ENCODE measurements at regions not wholly inside any gene's neighbourhood (a gene's known extent, or its start where the extent isn't known, plus 50 kb on each side); places are given as distances from the start of the nearest gene placed in this dataset.

DNA sequence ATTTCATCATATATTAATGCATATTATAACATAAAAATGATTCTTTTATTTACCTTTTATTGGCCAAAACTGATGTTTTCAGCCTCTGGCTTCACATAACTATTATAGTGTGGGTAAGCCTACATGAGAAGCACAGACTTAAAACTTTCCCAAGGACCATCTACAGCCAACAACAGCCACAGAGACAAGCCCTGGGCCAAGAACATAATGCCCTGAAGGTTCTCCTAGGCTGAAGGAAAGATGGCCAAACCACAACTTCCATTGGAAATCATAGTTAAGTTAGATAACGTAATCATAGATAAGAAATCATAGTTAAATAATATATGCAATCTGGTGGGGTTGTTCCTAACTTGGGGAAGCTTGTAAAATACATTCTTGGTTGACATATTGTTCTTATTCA is 280.0 kb upstream of the EMCN start:
- no peak for ATAC-seq

DNA sequence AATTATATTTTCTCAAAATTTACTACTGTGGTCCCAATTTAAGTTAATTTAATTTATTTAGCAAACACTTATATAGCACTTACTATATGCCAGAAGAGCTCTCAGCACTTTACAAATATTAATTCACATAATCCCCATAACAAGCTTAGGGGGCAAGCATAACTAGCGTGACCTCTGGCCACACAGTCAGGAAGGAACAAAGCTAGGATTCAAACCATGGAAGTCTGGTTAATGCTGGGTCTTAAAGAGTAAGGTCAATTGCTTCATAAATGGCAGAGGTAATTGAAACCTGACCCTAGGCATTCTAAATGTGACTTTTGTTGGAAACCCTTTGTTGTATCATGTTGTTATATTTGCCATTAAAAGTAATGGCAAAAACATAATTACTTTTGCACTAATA is 279.5 kb upstream of the EMCN start:
- ATAC-seq, result no peak

GRCh38 chr4:100796332-100796731 is 278.5 kb upstream of the EMCN start:
- no peak for ATAC-seq

DNA sequence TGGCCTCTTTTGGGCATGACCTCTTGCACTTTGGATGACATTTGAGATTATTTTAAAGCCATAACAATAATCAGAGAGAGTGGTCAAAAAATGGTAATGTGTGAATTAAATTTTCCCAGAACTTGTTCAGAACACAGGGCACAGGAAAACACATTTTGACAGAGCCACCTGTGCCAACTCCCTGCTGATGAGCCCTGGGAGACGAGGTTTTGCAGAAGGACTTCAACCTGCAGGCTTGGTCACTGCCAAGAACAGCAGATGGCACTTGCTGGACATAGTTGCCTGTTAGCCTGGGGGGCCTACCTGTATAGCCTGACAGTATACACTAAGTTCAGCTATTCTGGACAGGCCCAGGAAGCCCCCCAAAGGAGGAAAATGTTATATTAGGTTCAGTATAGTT is 277.8 kb upstream of the EMCN start:
- ATAC-seq, result no peak

DNA sequence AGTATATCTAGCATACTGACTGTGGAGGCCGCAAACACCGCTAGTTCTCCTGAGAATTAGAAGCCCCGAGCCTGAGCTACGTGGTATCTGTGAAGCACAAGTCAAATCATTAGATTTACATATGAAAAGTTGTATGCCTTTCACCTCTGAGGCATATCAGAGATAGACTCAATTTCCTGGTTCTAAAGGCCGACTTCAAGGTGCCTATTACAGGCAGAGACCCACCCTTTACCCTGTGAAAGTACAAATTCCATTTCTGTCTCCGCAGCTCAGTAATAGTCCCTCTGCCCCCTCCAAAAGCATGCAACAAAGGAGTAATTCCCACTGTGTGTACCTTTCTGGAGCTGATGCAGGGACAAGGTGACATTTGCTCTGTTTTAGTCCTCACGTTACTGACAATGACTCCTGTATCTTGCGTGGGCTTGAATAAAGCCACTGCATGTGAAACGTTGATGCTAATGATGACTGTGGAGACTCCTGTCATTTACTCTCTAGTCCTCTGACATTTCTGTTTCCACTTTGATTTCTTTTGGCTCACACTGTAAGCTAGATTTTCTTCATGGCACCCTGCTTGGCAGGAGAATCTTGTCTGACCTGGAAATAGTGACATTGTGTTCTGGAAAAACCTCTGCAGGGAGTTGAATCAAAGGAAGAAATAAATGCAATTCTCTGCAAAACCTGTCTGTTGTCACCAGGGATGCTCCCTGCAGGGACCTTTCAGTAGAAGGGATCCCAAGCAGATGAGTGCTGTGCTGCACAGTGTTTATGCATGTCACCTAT is 273.2 kb upstream of the EMCN start:
- ATAC-seq, result no peak

- ATAC-seq, result no peak
Observed at GRCh38 chr4:100789991-100790390, 272.2 kb upstream of the EMCN start.

DNA sequence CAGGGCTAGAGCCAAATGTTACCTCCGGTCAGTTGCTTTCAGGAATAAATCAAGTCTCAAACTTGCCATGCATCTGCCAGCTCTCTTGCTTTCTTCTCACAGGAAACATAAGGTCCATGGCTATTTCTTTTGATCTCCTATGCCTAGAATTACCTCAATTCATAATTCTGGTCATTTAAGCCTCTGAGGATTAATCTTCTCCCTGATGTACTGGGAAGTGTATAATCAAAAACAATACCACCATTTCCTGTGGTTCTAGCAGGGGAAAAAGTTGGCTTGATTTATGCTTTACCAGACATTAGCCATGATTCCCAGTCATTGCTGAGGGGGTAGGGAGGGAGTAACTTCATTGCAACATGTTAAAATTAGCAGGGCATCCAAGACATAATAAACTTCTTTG is 268.7 kb upstream of the EMCN start:
- ATAC-seq, result no peak

- ATAC-seq, result no peak
Observed at GRCh38 chr4:100782356-100782755, 264.5 kb upstream of the EMCN start.

DNA sequence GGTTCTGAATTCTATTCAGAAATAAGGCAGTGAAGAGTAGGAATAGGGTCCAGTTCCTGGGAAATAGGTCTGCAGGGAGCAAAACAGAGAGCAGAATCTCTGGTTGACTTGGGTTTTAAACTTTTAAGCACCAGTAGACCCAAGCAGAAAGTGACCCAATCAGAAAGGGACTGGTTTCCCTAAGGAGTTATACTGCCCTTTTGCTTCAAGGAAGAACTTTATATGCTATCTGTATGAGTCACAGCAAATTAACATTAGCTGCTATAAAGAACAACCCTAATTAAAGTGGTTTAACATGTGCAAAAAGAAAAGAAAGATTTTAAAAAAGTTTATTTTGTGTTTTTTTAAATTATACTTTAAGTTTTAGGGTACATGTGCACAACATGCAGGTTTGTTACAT is 263.6 kb upstream of the EMCN start:
- ATAC-seq, result no peak

DNA sequence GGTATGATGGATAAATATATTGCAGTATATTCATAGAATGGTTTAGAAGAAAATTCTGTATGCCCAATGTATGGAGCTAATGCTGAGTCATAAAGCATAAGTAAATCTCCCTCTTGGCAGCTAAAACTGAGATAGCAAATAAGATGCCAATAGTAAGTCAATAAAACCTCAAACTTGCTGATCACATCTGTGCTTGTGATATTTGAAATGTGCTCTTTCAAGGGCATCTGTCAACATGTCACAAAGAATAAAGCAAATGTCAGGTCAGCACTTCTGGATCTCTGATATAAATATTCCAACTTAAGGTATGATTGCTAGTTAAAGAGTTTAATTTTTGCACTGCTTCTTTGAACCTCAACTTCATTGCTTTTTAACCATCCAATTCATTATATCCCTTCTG is 262.3 kb upstream of the EMCN start:
- no peak for ATAC-seq

DNA sequence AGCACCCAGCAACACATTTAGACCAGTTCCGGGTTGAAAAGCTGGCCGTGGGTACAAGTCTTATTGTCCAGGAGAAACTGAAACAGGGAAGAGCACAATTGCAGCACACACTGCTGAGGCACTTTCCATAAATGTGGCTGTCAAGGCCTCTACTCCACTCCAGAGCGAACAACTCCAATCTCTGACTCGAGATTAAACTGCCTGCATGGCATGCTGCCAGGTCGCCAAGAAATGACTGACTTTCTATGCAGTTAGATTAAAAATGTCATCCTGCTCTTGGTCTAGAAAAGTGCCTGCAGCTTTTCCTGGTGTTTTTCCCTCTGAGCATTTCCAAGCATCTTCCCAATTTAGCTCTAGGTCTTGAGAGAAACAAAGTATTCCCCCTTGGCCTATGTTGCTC is 260.6 kb upstream of the EMCN start:
- no peak for ATAC-seq

DNA sequence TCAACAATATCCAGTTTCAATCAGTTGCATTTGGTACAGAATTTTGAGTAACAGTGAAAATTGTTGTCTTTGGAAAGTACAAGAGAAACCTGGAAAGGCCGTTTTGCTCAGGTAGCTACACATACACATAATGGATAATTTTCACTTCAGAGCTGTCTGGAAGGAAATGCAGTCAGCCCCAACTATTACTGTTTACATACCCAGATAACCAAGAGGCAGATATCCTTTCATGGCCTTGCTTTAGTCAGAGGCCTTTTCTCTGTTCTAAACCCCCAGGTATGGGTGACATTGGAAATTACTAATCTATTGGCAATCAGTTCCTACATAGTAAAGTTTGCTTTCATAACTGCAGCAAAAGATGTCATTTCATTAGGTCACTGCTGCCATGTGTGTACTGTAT is 244.9 kb upstream of the EMCN start:
- no peak for ATAC-seq

DNA sequence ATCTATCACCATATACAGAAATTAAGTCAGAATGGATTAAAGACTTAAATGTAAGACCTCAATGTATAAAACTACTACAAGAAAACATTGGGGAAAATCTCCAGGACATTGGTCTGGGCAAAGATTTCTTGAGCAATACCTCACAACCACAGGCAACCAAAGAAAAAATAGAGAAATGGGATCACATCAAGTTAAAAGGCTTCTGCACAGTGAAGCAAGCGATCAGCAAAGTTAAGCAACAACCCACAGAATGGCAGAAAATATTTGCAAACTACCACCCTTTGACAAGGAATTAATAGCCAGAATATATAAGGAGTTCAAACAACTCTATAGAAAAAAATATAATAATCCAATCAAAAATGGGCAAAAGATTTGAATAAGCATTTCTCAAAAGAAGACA is 236.9 kb upstream of the EMCN start:
- no peak for ATAC-seq

DNA sequence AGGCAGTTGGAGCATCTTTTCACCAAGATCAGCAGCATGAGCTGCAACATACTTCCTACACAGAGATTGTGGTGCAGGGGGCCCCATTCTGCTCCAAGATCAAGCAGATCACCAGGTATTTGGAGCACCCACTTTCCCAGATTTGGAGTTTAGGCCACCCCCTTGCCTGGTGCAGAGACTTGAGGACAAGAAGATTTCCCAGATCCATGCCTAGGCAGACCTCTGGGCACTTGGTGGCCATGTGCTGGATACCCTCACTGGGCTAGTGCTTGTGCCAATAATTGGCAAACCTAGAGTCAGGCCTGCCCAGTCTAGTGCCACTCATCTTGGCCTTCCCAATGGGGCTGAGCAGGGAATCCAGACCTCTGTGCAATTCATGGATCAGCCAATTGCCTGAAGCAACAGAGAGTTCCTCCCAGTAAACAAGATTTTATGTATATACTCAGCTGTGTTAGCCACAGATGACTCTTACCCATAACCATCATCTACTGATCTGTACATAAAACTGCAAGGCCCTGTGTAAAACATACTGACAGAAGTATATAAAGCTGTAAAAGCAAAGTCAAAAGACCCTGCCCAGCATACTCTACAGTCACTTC is 228.4 kb upstream of the EMCN start:
- no peak for ATAC-seq

- ATAC-seq, result no peak
Observed at GRCh38 chr4:100742045-100742444, 224.2 kb upstream of the EMCN start.

- no peak for ATAC-seq
Observed at GRCh38 chr4:100739426-100739825, 221.6 kb upstream of the EMCN start.

DNA sequence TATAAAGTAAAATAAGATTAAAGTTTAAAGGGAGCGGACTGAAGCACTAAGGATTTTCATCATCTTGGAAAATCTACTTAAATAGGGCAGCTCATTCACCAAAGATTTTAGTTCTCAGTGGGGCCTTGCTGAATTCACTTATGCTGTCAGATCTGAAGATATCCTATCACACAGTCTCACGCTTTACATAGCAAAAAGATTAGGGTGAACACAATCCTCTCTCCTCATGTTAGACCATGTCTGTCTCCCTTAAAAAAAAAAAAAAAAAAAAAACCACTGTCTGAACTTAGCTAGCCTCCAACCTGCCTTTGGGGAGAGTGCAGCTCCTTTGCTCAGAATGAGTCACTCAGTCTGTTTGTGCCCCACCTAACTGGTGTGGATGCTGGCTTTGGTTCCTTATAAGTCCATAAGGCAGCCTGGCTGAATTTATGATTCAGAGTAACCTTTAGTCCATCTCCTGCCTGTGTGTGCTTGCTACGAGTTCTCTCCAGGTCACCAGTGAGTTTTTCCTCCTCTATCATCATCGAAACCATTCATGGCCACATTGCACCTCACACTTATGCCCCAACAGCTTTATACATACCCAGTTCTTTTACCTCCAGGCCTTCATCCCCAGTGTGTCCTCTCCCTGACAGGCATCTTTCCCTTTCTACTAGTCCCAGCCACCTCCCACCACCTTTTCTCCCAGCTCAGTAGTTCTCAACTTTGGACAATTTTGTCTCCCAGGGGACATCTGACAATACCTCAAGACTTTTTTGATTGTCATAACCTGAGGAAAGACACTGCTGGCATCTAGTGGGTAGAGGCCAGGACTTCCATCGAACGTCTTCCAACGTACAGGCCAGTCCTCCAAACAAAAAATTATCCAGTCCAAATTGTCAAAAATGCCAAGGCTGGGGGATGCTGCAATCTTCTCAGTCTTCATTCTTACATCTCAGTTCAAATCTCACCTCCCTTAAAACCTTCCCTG is 220.7 kb upstream of the EMCN start:
- ATAC-seq, result no peak

DNA sequence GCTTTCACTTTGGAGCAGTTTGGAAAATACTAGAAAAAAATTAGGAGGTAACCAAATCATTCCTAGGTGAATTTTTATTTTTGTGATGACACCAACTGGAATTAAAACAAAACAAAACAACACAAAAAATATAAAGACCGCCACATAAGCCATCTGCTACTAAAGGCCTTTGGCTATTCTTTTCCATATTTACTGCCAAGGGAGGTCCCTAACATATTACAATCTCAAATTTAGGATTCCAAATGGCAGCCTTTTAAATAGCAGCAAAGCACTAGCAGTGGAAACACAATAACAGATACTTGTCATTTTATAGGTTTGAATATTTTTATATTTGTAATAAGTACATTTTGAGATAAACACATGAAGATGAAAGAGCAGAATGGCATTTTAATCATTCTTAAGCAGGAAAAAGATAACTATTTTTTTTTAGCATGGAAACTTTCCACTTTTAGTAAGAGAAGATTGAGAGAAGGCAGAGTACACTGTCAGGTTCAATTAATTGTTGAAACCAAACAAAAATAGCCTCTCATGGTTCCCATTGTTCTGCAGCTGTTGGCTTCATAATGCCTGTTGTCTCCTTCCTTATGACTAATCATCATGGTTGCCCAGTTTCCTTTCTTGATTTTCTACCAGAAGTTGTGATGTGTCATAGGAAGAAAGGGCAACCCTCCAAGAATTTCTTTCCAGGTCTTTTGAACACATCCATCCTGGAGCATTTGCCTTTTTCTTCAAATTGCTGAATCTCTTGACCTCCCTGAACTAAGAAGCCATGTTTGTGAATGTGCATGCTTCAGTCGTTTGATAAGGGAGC is 219.0 kb upstream of the EMCN start:
- ATAC-seq, result no peak

- no peak for ATAC-seq
Observed at GRCh38 chr4:100728861-100729260, 211.0 kb upstream of the EMCN start.

DNA sequence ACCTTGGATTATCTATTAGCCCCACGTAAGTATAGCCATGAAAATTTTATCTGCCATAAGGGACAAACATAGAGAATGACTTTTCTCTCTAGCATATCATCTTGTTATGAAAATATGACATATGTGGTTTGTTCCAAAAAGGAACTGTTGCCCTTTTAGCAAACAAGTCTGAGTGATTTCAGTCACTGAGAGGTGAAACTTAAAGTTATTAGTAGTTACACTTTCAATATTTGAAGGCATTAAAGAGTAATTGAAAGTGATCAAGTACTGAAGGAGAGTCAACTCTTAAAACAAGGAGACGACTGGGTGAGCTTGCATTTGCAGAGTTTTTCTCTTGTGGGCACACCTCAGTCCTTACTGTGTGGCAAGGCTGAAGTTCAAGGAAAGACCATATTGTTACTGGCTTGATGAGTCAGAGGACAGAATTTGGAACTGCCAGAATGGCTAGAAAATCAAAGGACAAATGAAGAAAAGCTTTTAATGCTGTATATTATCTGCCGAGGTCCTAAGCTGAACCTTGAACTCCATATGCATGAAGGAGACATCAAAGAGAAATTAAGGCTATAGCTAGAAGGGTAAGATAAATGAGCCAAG is 205.1 kb upstream of the EMCN start:
- ATAC-seq, result no peak

- ATAC-seq, result no peak
Observed at GRCh38 chr4:100722133-100722532, 204.3 kb upstream of the EMCN start.

- no peak for ATAC-seq
Observed at GRCh38 chr4:100721490-100721889, 203.7 kb upstream of the EMCN start.

Data from activated CD4-positive, CD25-positive, alpha-beta regulatory T cell treated with anti-CD3 and anti-CD28 coated beads, Interleukin-2, amount 50 U/mL, for 24 hours (primary cell).